NCI-H69 (cell line): ENCODE measurements at regions not wholly inside any gene's neighbourhood (a gene's known extent, or its start where the extent isn't known, plus 50 kb on each side); places are given as distances from the start of the nearest gene placed in this dataset.
A peak's percentile ranks its signal among the peaks of the same experiment; 100 is the strongest.

Experiments used
- DNase-seq: peaks from one replicate; lab custom pipeline; 2025; lab: John Stamatoyannopoulos, UW

DNA sequence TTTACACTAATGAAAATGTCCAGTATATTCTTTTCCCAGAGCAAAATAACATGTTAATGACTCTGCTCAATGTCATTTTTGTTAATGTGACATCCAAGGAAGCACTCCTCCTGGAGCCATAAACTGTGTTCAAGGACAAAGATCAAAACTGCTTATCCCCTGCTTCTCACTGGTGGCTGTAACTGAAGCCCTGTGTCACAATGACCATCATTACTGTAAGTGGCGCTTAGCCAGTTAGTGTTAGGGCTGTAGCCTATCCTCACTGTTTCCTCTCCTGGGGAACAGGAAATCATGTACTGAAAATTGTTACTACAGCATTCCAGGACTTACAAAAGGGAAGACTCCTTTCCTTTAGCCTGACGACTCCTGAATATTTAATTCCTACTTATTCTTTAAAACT lies 71.7 kb upstream of the COX7C start:
- peak; percentile 21 for DNase-seq

DNA sequence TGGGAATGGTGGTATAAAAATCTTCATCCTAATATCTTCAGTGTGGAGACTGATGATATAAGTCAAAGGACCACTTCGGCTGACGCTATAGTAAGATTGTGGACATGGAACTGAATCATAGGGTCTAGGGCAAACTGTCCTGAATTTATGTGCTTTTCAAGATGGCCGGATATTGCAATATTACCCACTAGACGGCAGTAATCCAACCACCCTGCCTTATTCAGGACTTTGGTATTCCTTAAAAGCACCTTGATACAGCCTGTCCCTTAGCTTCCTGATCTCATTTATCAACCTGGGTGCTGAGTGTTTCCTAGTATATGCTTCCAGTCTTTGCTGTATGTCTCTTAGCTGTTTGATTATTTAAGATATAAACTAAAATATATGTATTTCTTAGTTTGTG lies 71.2 kb upstream of the COX7C start:
- peak; percentile 31 for DNase-seq

DNA sequence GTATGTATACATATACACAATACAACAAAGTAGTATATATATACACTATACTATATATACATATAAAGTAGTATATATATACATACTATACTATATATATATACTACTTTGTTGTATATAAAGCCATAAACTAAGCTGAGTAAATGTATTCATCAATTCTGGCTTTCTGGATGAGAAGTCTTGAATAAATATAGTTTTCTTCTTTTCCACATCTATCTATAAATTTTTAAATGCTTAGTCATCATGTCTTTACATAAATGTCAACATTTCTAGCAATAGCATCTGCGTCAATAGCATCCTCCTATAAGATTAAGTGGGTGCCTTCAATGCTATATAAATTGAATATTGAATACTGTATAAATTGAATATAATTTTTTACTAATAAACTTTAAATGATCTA lies 63.1 kb upstream of the COX7C start:
- DNase-seq: no peak

DNA sequence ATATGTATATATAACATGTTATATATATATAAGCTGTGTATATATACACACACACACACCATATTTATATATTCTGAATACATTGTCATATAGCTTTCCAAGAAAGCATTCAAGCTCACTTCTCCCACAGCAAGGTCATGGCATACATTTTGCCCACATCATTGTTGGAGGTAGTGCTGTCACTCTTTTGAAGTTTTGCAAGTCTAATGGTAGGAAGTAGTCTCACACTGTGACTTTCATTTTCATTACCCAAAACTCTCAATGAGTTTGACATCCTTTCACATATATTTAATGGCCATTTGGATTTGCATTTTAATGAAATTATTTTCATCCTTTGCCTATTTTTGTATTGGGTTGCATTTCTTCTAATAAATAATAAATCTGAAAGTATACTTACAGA lies 59.8 kb upstream of the COX7C start:
- DNase-seq: no peak

DNA sequence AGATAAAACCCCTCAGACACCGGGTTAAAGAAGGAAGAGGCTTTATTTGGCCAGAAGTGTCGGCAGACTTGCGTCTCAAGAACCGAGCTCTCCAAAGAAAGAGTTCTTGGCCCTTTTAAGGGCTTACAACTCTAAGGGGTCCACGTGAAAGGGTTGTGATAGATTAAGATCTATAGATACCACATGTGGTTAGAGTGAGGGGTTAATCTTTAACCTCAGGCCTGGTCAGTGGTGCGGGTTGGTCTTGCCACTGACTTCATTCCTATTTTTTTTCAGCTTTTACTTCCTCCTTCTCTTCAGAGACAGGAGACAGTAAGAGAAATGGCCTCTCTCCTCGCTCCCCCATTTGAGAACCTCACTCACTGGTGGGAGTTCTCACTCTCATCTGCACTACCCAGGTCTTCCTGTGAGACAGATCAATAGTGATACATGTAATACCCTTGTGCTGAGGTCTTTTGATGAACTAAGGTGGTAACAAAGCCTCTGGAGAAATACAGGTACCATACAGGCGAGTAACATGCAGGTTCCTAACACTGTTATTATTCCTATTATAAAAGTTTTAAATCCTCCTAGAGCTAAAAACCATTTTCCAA lies 52.4 kb upstream of the COX7C start:
- no peak for DNase-seq

DNA sequence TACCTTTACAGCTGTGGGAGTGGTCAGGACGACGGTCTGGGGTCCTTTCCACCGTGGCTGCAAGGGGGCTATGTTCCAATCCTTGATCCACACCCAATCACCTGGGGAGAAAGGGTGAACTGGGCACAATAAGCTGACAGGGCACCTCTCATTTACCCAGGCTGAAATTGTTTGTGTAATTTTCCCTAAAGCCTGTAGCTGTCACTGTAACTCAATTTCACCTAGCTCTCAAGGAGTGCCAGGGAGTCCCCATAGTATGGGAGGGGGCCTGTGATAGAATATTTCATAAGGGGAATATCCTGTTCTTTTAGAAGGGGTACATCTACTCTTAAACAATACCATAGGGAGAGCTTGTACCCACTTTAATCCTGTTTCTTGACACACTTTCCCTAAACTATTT lies 51.7 kb upstream of the COX7C start:
- DNase-seq: peak; percentile 8
